Spleen (tissue), 7 donors: ENCODE measurements at regions not wholly inside any gene's neighbourhood (a gene's known extent, or its start where the extent isn't known, plus 50 kb on each side); places are given as distances from the start of the nearest gene placed in this dataset.
A peak's percentile ranks its signal among the peaks of the same experiment; 100 is the strongest.

Experiments
- POLR2A ChIP-seq, 3 donors: fragments of 450-650 bp; IDR thresholded peaks; one replicate each; pipeline ENCODE4 v1.5.1; 2017; ENCODE audit warnings: antibody characterized with exemption in 3 of 3, mild to moderate bottlenecking in 1 of 3
- POLR2AphosphoS5 ChIP-seq, 3 donors: sonication (generic); formaldehyde crosslinking; IDR thresholded peaks; one replicate each; pipeline ENCODE4 v1.5.1; 2017; ENCODE audit warnings: antibody characterized with exemption in 3 of 3
- TF ChIP-seq, protein P1 (sequence below), 11 experiments: fragments of 200-600 bp in 7 of 11; fragments of 450-650 bp in 4 of 11; sonication (generic) in 4 of 11; IDR thresholded peaks in 8 of 11; conservative IDR thresholded peaks in 3 of 11; 1 replicate in 7 of 11; 2 replicates in 4 of 11; pipeline versions ENCODE4 v1.4.0 to v1.8.0; 2016 to 2021; ENCODE audit warnings: antibody characterized with exemption in 11 of 11, inconsistent platforms in 4 of 11, mild to moderate bottlenecking in 1 of 11
- donor health status: DM: no; HTN: no; CAD: no; lungs with moderate emphysema.
- donor health status: DM: no; HTN: no; CAD: no.
- donor health status: DM: no; HTN: no; CAD: no.

DNA sequence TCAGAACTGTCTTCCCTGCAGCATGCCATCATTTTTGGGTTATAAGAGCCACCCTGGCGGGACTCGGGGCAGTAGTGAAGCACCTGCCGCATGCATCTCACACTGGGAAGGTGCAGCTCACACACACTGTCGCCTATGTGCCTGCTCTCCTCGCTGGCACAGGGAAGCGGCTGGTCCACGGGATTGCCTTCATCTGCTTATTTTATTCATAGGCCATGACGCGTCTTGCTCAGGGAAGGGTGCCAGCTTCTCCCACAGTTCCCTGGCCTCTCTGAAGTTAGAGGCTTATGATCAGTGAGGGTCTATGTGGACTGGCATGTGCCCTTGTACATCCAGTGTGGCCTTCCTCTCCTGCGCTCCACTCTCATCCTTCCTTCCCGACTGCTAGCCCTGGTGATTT lies 150.0 kb downstream of the KLF12 start:
- TF ChIP-seq POLR2AphosphoS5 (IDR thresholded peaks at IDR 0.05) (peak in 1 of 3 donors; percentile 15), POLR2A (IDR thresholded peaks at IDR 0.05) (no peak)
- TF ChIP-seq, protein P1, sequence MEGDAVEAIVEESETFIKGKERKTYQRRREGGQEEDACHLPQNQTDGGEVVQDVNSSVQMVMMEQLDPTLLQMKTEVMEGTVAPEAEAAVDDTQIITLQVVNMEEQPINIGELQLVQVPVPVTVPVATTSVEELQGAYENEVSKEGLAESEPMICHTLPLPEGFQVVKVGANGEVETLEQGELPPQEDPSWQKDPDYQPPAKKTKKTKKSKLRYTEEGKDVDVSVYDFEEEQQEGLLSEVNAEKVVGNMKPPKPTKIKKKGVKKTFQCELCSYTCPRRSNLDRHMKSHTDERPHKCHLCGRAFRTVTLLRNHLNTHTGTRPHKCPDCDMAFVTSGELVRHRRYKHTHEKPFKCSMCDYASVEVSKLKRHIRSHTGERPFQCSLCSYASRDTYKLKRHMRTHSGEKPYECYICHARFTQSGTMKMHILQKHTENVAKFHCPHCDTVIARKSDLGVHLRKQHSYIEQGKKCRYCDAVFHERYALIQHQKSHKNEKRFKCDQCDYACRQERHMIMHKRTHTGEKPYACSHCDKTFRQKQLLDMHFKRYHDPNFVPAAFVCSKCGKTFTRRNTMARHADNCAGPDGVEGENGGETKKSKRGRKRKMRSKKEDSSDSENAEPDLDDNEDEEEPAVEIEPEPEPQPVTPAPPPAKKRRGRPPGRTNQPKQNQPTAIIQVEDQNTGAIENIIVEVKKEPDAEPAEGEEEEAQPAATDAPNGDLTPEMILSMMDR (IDR thresholded peaks at IDR 0.05 in 8 of 11, conservative IDR thresholded peaks at IDR 0.05 in 3 of 11), result no peak
